Adrenal gland (tissue), 9 donors: ENCODE measurements at regions not wholly inside any gene's neighbourhood (a gene's known extent, or its start where the extent isn't known, plus 50 kb on each side); places are given as distances from the start of the nearest gene placed in this dataset.

ENCODE experiments used
- DNase-seq, 7 donors: peaks; one replicate each; pipeline ENCODE4 v3.0.0-alpha.2; 2019 to 2020
- H3K27ac ChIP-seq, 5 donors: fragments of 200-600 bp; sonication (generic) in 4 of 5; 1 replicate in 3 of 5; 2 replicates in 2 of 5; pipeline versions ENCODE4 v1.5.1 to v1.8.0; 2016 to 2020; ENCODE audit warnings: mild to moderate bottlenecking in 1 of 5
- H3K27me3 ChIP-seq: fragments of 200-600 bp; 2 replicates; pipeline ENCODE4 v1.8.0; 2021
- H3K36me3 ChIP-seq, 2 donors: fragments of 200-600 bp; replicated peaks in 1 of 2; 1 replicate in 1 of 2; 2 replicates in 1 of 2; pipeline versions ENCODE4 v1.5.1 to v1.8.0; 2018 to 2022
- H3K4me1 ChIP-seq, 2 donors: fragments of 200-600 bp; replicated peaks in 1 of 2; 1 replicate in 1 of 2; 2 replicates in 1 of 2; pipeline versions ENCODE4 v1.5.1 to v1.8.0; 2018 to 2021
- H3K4me3 ChIP-seq, 4 donors: fragments of 200-600 bp; sonication (generic) in 3 of 4; one replicate each; pipeline ENCODE4 v1.5.1; 2016 to 2018
- H3K9me3 ChIP-seq, 3 donors: fragments of 200-600 bp; sonication (generic) in 1 of 3; replicated peaks in 1 of 3; 1 replicate in 2 of 3; 2 replicates in 1 of 3; pipeline versions ENCODE4 v1.5.1 to v1.8.0; 2016 to 2021
- POLR2A ChIP-seq, 2 donors: fragments of 450-650 bp; IDR thresholded peaks; one replicate each; pipeline ENCODE4 v1.6.1; 2017; ENCODE audit warnings: antibody characterized with exemption in 2 of 2, mild to moderate bottlenecking in 2 of 2, moderate library complexity in 1 of 2
- WGBS, 4 donors: extraction: QIAGEN DNeasy Blood & Tissue Kit in 2 of 4; methylation state at CpG; one replicate each; pipeline versions ENCODE4 v1.1.5 to v1.1.7; 2013 to 2017; 5-methylcytosine and 5-hydroxymethylcytosine counted together
- intact Hi-C, 2 donors: fragments of 100-400 bp; cut with DNase I; formaldehyde crosslinking; loops; one replicate each; pipeline versions ENCODE4 v1.14.1 to v1.15.0; 2022 to 2023
- TF ChIP-seq, protein P1 (sequence below), 6 experiments: fragments of 450-650 bp in 4 of 6; fragments of 200-600 bp in 2 of 6; sonication (generic) in 1 of 6; IDR thresholded peaks; 1 replicate in 5 of 6; 2 replicates in 1 of 6; pipeline versions ENCODE4 v1.5.1 to v1.8.0; 2016 to 2021; ENCODE audit warnings: antibody characterized with exemption in 6 of 6, mild to moderate bottlenecking in 2 of 6, moderate library complexity in 1 of 6
- donor health status: healthy with polysubstance abuse.
- donor health status: Bipolar disorder and iron deficiency.
- donor health status: DM: yes; HTN: yes; CAD: no.
- donor health status: DM: no; HTN: no; CAD: no.
- donor health status: DM: no; HTN: no; CAD: no.

DNA sequence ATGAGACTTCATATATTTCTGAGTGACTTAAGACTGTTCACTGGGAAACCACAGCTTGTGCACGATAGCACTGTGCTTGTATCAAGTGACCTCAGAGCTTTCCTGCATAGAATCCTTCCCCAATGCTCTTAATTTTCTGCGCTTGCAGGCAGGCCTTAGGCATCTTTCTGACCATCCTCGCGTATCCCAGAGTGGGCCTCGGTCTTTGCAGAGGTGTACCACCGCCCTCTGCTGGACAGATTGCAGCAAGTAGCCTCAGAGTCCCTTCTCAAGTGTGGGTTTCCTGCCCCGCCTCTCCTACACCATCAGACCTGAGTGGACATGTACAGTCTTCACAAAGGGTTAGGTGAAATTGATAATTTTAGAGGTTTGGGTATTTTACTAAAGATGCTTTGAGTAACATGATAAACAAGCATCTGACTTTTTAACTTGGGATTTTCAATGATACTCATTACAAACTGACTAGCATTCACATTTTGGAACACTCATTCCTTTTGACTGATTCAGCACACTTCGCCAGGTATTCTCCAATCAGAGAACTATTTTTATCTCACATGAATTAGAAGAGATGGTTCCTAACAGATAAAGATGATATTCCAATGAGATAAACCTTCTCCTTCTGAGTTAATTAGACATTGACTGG is 246.5 kb upstream of the USP25 start:
- no peak overlapping the region for H3K4me3 ChIP-seq
- H3K36me3 ChIP-seq: no peaks in the 10 kb centered on the region
- intact Hi-C loops: loop anchor here (5.0 to 10.0 kb wide), 3 partner anchors 416 to 621 kb away; no protein-coding TSS in a partner anchor
- peak; percentile 86 to 96 (median 93) for DNase-seq
- no peak overlapping the region for H3K27ac ChIP-seq
- TF ChIP-seq, protein P1, sequence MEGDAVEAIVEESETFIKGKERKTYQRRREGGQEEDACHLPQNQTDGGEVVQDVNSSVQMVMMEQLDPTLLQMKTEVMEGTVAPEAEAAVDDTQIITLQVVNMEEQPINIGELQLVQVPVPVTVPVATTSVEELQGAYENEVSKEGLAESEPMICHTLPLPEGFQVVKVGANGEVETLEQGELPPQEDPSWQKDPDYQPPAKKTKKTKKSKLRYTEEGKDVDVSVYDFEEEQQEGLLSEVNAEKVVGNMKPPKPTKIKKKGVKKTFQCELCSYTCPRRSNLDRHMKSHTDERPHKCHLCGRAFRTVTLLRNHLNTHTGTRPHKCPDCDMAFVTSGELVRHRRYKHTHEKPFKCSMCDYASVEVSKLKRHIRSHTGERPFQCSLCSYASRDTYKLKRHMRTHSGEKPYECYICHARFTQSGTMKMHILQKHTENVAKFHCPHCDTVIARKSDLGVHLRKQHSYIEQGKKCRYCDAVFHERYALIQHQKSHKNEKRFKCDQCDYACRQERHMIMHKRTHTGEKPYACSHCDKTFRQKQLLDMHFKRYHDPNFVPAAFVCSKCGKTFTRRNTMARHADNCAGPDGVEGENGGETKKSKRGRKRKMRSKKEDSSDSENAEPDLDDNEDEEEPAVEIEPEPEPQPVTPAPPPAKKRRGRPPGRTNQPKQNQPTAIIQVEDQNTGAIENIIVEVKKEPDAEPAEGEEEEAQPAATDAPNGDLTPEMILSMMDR (IDR thresholded peaks at IDR 0.05): peak; percentile 89 to 95 (median 93)
- TF ChIP-seq POLR2A (IDR thresholded peaks at IDR 0.05): no peak
- no peaks in the 10 kb centered on the region for H3K4me1 ChIP-seq
- 8 to 10% (median 9%) methylated on average over 7 to 8 of the region's 8 CpGs for WGBS, 4 donors
- H3K27me3 ChIP-seq: no peaks in the 10 kb centered on the region
- H3K9me3 ChIP-seq: no peaks in the 10 kb centered on the region

DNA sequence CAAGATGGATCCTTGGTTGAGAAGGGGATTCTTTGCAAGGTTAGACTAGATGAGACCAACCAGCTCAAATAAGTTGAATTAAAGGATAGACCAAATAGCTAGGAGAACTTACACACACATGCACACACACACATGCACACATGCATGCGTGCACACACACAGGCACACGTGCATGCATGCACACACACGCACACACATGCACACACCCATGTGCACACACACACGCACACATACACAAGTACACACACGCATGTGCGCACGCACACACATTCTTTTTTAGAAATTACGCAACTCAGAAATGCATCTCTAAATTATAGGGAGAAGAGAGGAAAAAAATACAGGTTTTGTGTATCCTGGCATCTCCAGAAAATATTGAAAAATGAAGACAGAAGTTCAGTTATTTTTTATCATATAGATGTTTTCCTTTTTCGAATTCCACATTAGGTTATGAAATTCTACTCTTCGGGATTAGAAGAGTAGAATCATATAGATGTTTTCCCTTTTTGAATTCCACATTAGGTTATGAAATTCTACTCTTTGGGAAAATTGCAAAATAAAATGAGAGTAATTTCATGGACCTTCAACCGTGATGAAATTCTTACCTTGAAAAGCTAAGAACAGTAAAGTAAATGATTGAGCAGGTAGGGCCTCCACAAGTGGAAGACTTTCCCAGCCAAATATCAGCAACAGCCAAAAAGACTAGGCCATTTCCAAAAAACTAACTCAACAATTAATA is 243.2 kb upstream of the USP25 start:
- Histone ChIP-seq H3K27ac (no peak overlapping the region), H3K4me3 (no peak overlapping the region), H3K9me3 (no peaks in the 10 kb centered on the region), H3K36me3 (no peaks in the 10 kb centered on the region), H3K4me1 (no peaks in the 10 kb centered on the region), H3K27me3 (no peaks in the 10 kb centered on the region)
- DNase-seq: no peak
- TF ChIP-seq, protein P1 (IDR thresholded peaks at IDR 0.05): no peak
- TF ChIP-seq POLR2A (IDR thresholded peaks at IDR 0.05): no peak
- 83 to 92% (median 90%) methylated on average over 11 of the region's 11 CpGs for WGBS, 4 donors
- intact Hi-C loops: loop anchor here in 1 of 2 donors (10.0 kb wide), 1 partner anchor 622 kb away; no protein-coding TSS in a partner anchor

DNA sequence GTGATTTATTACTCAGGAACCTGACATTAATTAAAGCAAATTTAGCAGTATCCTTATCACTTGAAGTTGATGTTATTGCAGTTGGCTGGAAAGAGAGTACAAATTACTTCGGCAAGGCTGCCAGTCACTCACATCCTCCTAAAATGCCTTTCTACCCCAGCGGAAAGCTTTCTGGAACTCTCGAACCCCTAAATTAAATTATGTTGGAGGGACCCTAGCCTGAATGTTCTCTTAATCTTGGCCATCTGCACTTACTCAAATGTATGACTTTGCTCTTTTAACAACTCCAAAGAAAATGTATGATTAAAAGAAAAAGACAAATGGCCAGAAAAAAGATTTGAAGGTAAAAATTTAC is 242.6 kb upstream of the USP25 start:
- Histone ChIP-seq H3K27ac (no peak overlapping the region), H3K27me3 (no peaks in the 10 kb centered on the region), H3K9me3 (no peaks in the 10 kb centered on the region), H3K36me3 (no peaks in the 10 kb centered on the region), H3K4me3 (no peak overlapping the region), H3K4me1 (no peaks in the 10 kb centered on the region)
- intact Hi-C loops: loop anchor here in 1 of 2 donors (10.0 kb wide), 1 partner anchor 622 kb away; no protein-coding TSS in a partner anchor
- DNase-seq: no peak
- TF ChIP-seq, protein P1 (IDR thresholded peaks at IDR 0.05): no peak
- no peak for TF ChIP-seq POLR2A (IDR thresholded peaks at IDR 0.05)
- WGBS, 4 donors: 68 to 83% (median 77%) methylated on average over 3 of the region's 3 CpGs

DNA sequence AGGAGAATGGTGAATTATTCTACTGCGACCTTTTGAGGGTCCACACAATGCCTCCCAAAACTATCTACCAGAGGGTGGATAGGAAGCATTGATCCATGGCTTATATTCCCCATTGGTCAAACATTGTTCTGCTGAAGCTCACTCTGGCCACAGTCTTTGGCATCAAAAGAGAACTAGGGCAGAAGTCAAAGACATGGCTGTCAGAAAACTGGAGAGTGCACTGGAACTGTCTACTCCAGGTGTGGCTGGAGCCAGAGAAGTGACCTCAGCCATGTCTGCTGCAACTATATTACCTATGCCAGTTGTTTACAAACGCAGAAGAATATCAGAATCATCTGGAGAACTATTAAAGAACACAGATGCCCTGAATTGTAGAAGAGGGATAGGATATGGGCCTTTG is 238.7 kb upstream of the USP25 start:
- 77 to 89% (median 84%) methylated on average over 2 of the region's 2 CpGs for WGBS, 4 donors
- Histone ChIP-seq H3K4me1 (no peaks in the 10 kb centered on the region), H3K4me3 (no peak overlapping the region), H3K27me3 (no peaks in the 10 kb centered on the region), H3K27ac (no peak overlapping the region), H3K36me3 (no peaks in the 10 kb centered on the region), H3K9me3 (no peaks in the 10 kb centered on the region)
- TF ChIP-seq, protein P1 (IDR thresholded peaks at IDR 0.05): no peak
- TF ChIP-seq POLR2A (IDR thresholded peaks at IDR 0.05): no peak
- intact Hi-C loops: no loop called here
- DNase-seq: no peak
